MM.1S (cell line): ENCODE measurements at regions not wholly inside any gene's neighbourhood (a gene's known extent, or its start where the extent isn't known, plus 50 kb on each side); places are given as distances from the start of the nearest gene placed in this dataset.

Experiments used
- DNase-seq: peaks from one replicate; pipeline ENCODE4 v3.0.0-alpha.2; 2015
- H2AFZ ChIP-seq: fragments of 300-600 bp; sonication (generic); 2 replicates; pipeline ENCODE4 v1.6.0; 2016; ENCODE audit warnings: antibody characterized with exemption, low read length
- H3F3A ChIP-seq: fragments of 300-600 bp; sonication (generic); 2 replicates; pipeline ENCODE4 v1.6.1; 2016; ENCODE audit warnings: mild to moderate bottlenecking, antibody characterized with exemption, low read length, moderate library complexity, mixed read lengths; ENCODE audit not compliant: insufficient read depth
- H3K27ac ChIP-seq: fragments of 300-600 bp; sonication (generic); 2 replicates; pipeline ENCODE4 v1.5.1; 2016; ENCODE audit warnings: mild to moderate bottlenecking, low read length
- H3K27me3 ChIP-seq: fragments of 300-600 bp; sonication (generic); replicated peaks from 2 replicates; pipeline ENCODE4 v1.6.0; 2016; ENCODE audit warnings: low read length; ENCODE audit not compliant: insufficient read depth
- H3K36me3 ChIP-seq: fragments of 300-600 bp; sonication (generic); replicated peaks from 2 replicates; pipeline ENCODE4 v1.6.1; 2016; ENCODE audit warnings: mild to moderate bottlenecking, low read length, mixed read lengths; ENCODE audit not compliant: insufficient read depth
- H3K4me1 ChIP-seq: fragments of 300-600 bp; sonication (generic); 2 replicates; pipeline ENCODE4 v1.6.1; 2016; ENCODE audit warnings: low read length, mixed read lengths
- H3K4me2 ChIP-seq: fragments of 300-600 bp; sonication (generic); 2 replicates; pipeline ENCODE4 v1.6.0; 2016; ENCODE audit warnings: low read depth, low read length
- H3K4me3 ChIP-seq: fragments of 300-600 bp; sonication (generic); 2 replicates; pipeline ENCODE4 v1.5.1; 2016; ENCODE audit warnings: low read length, mixed read lengths
- H3K79me2 ChIP-seq: fragments of 300-600 bp; sonication (generic); 2 replicates; pipeline ENCODE4 v1.6.1; 2016; ENCODE audit warnings: mixed run types, low read length, mixed read lengths
- H3K9ac ChIP-seq: fragments of 300-600 bp; sonication (generic); 2 replicates; pipeline ENCODE4 v1.6.1; 2016; ENCODE audit warnings: low read length, mixed read lengths
- H3K9me2 ChIP-seq: fragments of 300-600 bp; sonication (generic); replicated peaks from 2 replicates; pipeline ENCODE4 v1.6.1; 2016; ENCODE audit warnings: mild to moderate bottlenecking, low read length, mixed read lengths; ENCODE audit not compliant: insufficient read depth
- H3K9me3 ChIP-seq: fragments of 300-600 bp; sonication (generic); replicated peaks from 2 replicates; pipeline ENCODE4 v1.6.1; 2016; ENCODE audit warnings: mild to moderate bottlenecking, low read length, mixed read lengths; ENCODE audit not compliant: insufficient read depth
- H4K20me1 ChIP-seq: fragments of 300-600 bp; sonication (generic); 2 replicates; pipeline ENCODE4 v1.6.1; 2016; ENCODE audit warnings: mild to moderate bottlenecking, low read length, moderate library complexity, mixed read lengths; ENCODE audit not compliant: insufficient read depth
- CTCF ChIP-seq: fragments of 300-600 bp; sonication (generic); IDR thresholded peaks from 2 replicates; pipeline ENCODE4 v1.5.1; 2016; ENCODE audit warnings: antibody characterized with exemption, low read length, mixed read lengths
- EZH2 ChIP-seq: fragments of 300-600 bp; sonication (generic); optimal IDR thresholded peaks from 2 replicates; pipeline ENCODE3; 2017; ENCODE audit warnings: low read depth, mild to moderate bottlenecking, antibody characterized with exemption, low read length, mixed read lengths
- EZH2phosphoT487 ChIP-seq: fragments of 300-600 bp; sonication (generic); IDR thresholded peaks from 2 replicates; pipeline ENCODE4 v1.6.1; 2018; ENCODE audit warnings: antibody characterized with exemption, low read length

- DNase-seq = no peak
- H3K36me3 ChIP-seq = no peaks in the 10 kb centered on the region
- no peak for TF ChIP-seq CTCF
- TF ChIP-seq EZH2phosphoT487 = no peak
- no peak for TF ChIP-seq EZH2
Observed at GRCh38 chr18:40944576-40944975, 1010.5 kb upstream of the PIK3C3 start.

GRCh38 chr18:40939656-40940515 lies 1015.1 kb upstream of the PIK3C3 start:
- H2AFZ ChIP-seq = no peak overlapping the region
- no peaks in the 10 kb centered on the region for H3K79me2 ChIP-seq
- H3K27me3 ChIP-seq = no peaks in the 10 kb centered on the region
- no peak for DNase-seq
- H3F3A ChIP-seq = no peaks in the 10 kb centered on the region
- no peaks in the 10 kb centered on the region for H3K9me3 ChIP-seq
- H4K20me1 ChIP-seq = no peaks in the 10 kb centered on the region
- H3K9ac ChIP-seq = no peak overlapping the region
- no peaks in the 10 kb centered on the region for H3K4me1 ChIP-seq
- H3K36me3 ChIP-seq = no peaks in the 10 kb centered on the region
- no peak overlapping the region for H3K27ac ChIP-seq
- H3K4me2 ChIP-seq = no peak overlapping the region
- no peak overlapping the region for H3K4me3 ChIP-seq
- TF ChIP-seq CTCF (no peak), EZH2phosphoT487 (no peak), EZH2 (no peak)
- no peaks in the 10 kb centered on the region for H3K9me2 ChIP-seq

More at GRCh38 chr18:40944576-40944975, 1010.5 kb upstream of the PIK3C3 start:
- no peak overlapping the region for H3K4me2 ChIP-seq
- no peaks in the 10 kb centered on the region for H3F3A ChIP-seq
- no peaks in the 10 kb centered on the region for H3K79me2 ChIP-seq
- no peaks in the 10 kb centered on the region for H3K9me3 ChIP-seq
- no peak overlapping the region for H3K9ac ChIP-seq
- no peaks in the 10 kb centered on the region for H4K20me1 ChIP-seq
- H2AFZ ChIP-seq = no peak overlapping the region
- H3K4me1 ChIP-seq = no peaks in the 10 kb centered on the region
- H3K4me3 ChIP-seq = no peak overlapping the region
- no peaks in the 10 kb centered on the region for H3K9me2 ChIP-seq
- H3K27me3 ChIP-seq = no peaks in the 10 kb centered on the region
- no peak overlapping the region for H3K27ac ChIP-seq

DNA sequence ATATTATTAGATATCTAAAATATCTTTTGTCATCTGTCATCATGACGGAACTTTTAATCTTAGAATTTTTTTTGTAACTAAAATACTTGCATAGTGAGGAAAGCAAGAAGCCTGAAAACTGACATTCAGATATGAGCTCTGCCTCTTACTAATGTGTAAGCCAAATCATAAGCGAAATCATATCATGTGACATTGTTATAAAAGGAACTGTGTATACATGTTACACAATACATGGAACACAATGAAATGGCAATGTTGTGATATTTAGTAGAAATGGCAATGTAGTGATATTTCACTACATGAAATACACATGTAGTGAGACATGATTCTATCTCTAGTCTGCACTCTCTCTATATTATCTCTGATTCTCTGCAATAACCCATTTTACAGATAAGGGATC lies 1016.4 kb upstream of the PIK3C3 start:
- Histone ChIP-seq H3K4me3 (no peak overlapping the region), H3K36me3 (no peaks in the 10 kb centered on the region), H3K9ac (no peak overlapping the region), H3K4me2 (no peak overlapping the region), H3K9me2 (no peaks in the 10 kb centered on the region), H3K27me3 (no peaks in the 10 kb centered on the region), H3K27ac (no peak overlapping the region), H3K9me3 (no peaks in the 10 kb centered on the region), H3K79me2 (no peaks in the 10 kb centered on the region), H3K4me1 (no peaks in the 10 kb centered on the region), H3F3A (no peaks in the 10 kb centered on the region), H4K20me1 (no peaks in the 10 kb centered on the region), H2AFZ (no peak overlapping the region)
- no peak for DNase-seq
- no peak for TF ChIP-seq EZH2phosphoT487
- TF ChIP-seq CTCF = no peak
- TF ChIP-seq EZH2 = no peak
